ENCODE measurements at regions not wholly inside any gene's neighbourhood (a gene's known extent, or its start where the extent isn't known, plus 50 kb on each side); places are given as distances from the start of the nearest gene placed in this dataset.

- TF ChIP-seq CHD2 (IDR thresholded peaks at IDR 0.05; ENCODE audit: low read length): no peak
Observed at GRCh38 chr7:46661431-46661830, 740.4 kb upstream of the IGFBP3 start (continued).

All from H1 (cell line).